ENCODE measurements at regions not wholly inside any gene's neighbourhood (a gene's known extent, or its start where the extent isn't known, plus 50 kb on each side); places are given as distances from the start of the nearest gene placed in this dataset.

- Mint-ChIP-seq H3K4me1 (no peaks in the 10 kb centered on the region), H3K4me3 (no peak overlapping the region), H3K36me3 (ENCODE audit: low read depth) (no peaks in the 10 kb centered on the region), H3K27ac (no peak overlapping the region), H3K27me3 (peaks cover 8% of the 10 kb centered on the region)
- no peak for ATAC-seq
- no peak for DNase-seq
- H3K9me3 ChIP-seq (ENCODE audit: control insufficient read depth, low read length, poor library complexity, severe bottlenecking) = no peaks in the 10 kb centered on the region
Measured at GRCh38 chr2:226625946-226626345, 173.7 kb downstream of the IRS1 start.

- no peak for ATAC-seq
- H3K9me3 ChIP-seq (ENCODE audit: control insufficient read depth, low read length, poor library complexity, severe bottlenecking) = no peaks in the 10 kb centered on the region
- Mint-ChIP-seq H3K36me3 (ENCODE audit: low read depth) (no peaks in the 10 kb centered on the region), H3K27me3 (peaks cover 6% of the 10 kb centered on the region), H3K4me1 (no peaks in the 10 kb centered on the region), H3K4me3 (no peak overlapping the region), H3K27ac (no peak overlapping the region)
- DNase-seq = no peak
Measured at GRCh38 chr2:226623587-226624368, 175.8 kb downstream of the IRS1 start.

- no peak overlapping the region for H3K4me3 Mint-ChIP-seq
- no peak overlapping the region for H3K27ac Mint-ChIP-seq
- H3K4me1 Mint-ChIP-seq = no peaks in the 10 kb centered on the region
- no peak for DNase-seq
- peaks cover 2% of the 10 kb centered on the region for H3K36me3 Mint-ChIP-seq (ENCODE audit: low read depth)
- H3K9me3 ChIP-seq (ENCODE audit: control insufficient read depth, low read length, poor library complexity, severe bottlenecking) = no peaks in the 10 kb centered on the region
- no peak for ATAC-seq
- H3K27me3 Mint-ChIP-seq = peaks cover 12% of the 10 kb centered on the region
Measured at GRCh38 chr2:226622484-226622883, 177.1 kb downstream of the IRS1 start.

- no peak for DNase-seq
- peaks cover 12% of the 10 kb centered on the region for H3K27me3 Mint-ChIP-seq
- ATAC-seq = no peak
- no peak overlapping the region for H3K4me3 Mint-ChIP-seq
- H3K4me1 Mint-ChIP-seq = no peaks in the 10 kb centered on the region
- H3K9me3 ChIP-seq (ENCODE audit: control insufficient read depth, low read length, poor library complexity, severe bottlenecking) = no peaks in the 10 kb centered on the region
- H3K27ac Mint-ChIP-seq = no peak overlapping the region
- peaks cover 2% of the 10 kb centered on the region for H3K36me3 Mint-ChIP-seq (ENCODE audit: low read depth)
Measured at GRCh38 chr2:226620176-226620575, 179.4 kb downstream of the IRS1 start.

GRCh38 chr2:226619707-226620106, 179.9 kb downstream of the IRS1 start:
- no peaks in the 10 kb centered on the region for H3K9me3 ChIP-seq (ENCODE audit: control insufficient read depth, low read length, poor library complexity, severe bottlenecking)
- peaks cover 2% of the 10 kb centered on the region for H3K36me3 Mint-ChIP-seq (ENCODE audit: low read depth)
- H3K4me3 Mint-ChIP-seq = no peak overlapping the region
- H3K27ac Mint-ChIP-seq = no peak overlapping the region
- H3K27me3 Mint-ChIP-seq = peaks cover 12% of the 10 kb centered on the region
- DNase-seq (no peak), ATAC-seq (no peak)
- H3K4me1 Mint-ChIP-seq = no peaks in the 10 kb centered on the region

GRCh38 chr2:226618875-226619605, 180.6 kb downstream of the IRS1 start:
- ATAC-seq (no peak), DNase-seq (no peak)
- Mint-ChIP-seq H3K27ac (no peak overlapping the region), H3K36me3 (ENCODE audit: low read depth) (peaks cover 2% of the 10 kb centered on the region), H3K27me3 (peaks cover 12% of the 10 kb centered on the region), H3K4me3 (no peak overlapping the region), H3K4me1 (no peaks in the 10 kb centered on the region)
- no peaks in the 10 kb centered on the region for H3K9me3 ChIP-seq (ENCODE audit: control insufficient read depth, low read length, poor library complexity, severe bottlenecking)

- ATAC-seq = no peak
- Mint-ChIP-seq H3K4me1 (no peaks in the 10 kb centered on the region), H3K27ac (no peak overlapping the region), H3K4me3 (no peak overlapping the region), H3K27me3 (peaks cover 12% of the 10 kb centered on the region), H3K36me3 (ENCODE audit: low read depth) (peaks cover 2% of the 10 kb centered on the region)
- no peaks in the 10 kb centered on the region for H3K9me3 ChIP-seq (ENCODE audit: control insufficient read depth, low read length, poor library complexity, severe bottlenecking)
- DNase-seq = no peak
Measured at GRCh38 chr2:226618544-226618874, 181.1 kb downstream of the IRS1 start.

GRCh38 chr2:226615891-226616290, 183.7 kb downstream of the IRS1 start:
- H3K27me3 Mint-ChIP-seq = peaks cover 18% of the 10 kb centered on the region
- ATAC-seq (no peak), DNase-seq (no peak)
- H3K9me3 ChIP-seq (ENCODE audit: control insufficient read depth, low read length, poor library complexity, severe bottlenecking) = no peaks in the 10 kb centered on the region
- no peak overlapping the region for H3K4me3 Mint-ChIP-seq
- no peak overlapping the region for H3K27ac Mint-ChIP-seq
- H3K4me1 Mint-ChIP-seq = no peaks in the 10 kb centered on the region
- peaks cover 4% of the 10 kb centered on the region for H3K36me3 Mint-ChIP-seq (ENCODE audit: low read depth)

GRCh38 chr2:226611944-226612318, 187.7 kb downstream of the IRS1 start:
- Mint-ChIP-seq H3K4me1 (peaks cover 12% of the 10 kb centered on the region), H3K27me3 (peaks cover 6% of the 10 kb centered on the region), H3K27ac (no peak overlapping the region), H3K4me3 (no peak overlapping the region), H3K36me3 (ENCODE audit: low read depth) (peaks cover 2% of the 10 kb centered on the region)
- DNase-seq = no peak
- H3K9me3 ChIP-seq (ENCODE audit: control insufficient read depth, low read length, poor library complexity, severe bottlenecking) = no peaks in the 10 kb centered on the region
- ATAC-seq = no peak

- Mint-ChIP-seq H3K36me3 (ENCODE audit: low read depth) (peaks cover 2% of the 10 kb centered on the region), H3K4me1 (peaks cover 12% of the 10 kb centered on the region), H3K27ac (no peak overlapping the region), H3K27me3 (peaks cover 6% of the 10 kb centered on the region), H3K4me3 (no peak overlapping the region)
- H3K9me3 ChIP-seq (ENCODE audit: control insufficient read depth, low read length, poor library complexity, severe bottlenecking) = no peaks in the 10 kb centered on the region
- no peak for ATAC-seq
- no peak for DNase-seq
Measured at GRCh38 chr2:226611196-226611943, 188.2 kb downstream of the IRS1 start.

GRCh38 chr2:226609366-226609765, 190.3 kb downstream of the IRS1 start:
- Mint-ChIP-seq H3K36me3 (ENCODE audit: low read depth) (peaks cover 2% of the 10 kb centered on the region), H3K4me1 (peaks cover 12% of the 10 kb centered on the region), H3K4me3 (no peak overlapping the region), H3K27me3 (peaks cover 17% of the 10 kb centered on the region), H3K27ac (no peak overlapping the region)
- ATAC-seq (no peak), DNase-seq (no peak)
- H3K9me3 ChIP-seq (ENCODE audit: control insufficient read depth, low read length, poor library complexity, severe bottlenecking) = no peaks in the 10 kb centered on the region

GRCh38 chr2:226608451-226608850, 191.2 kb downstream of the IRS1 start:
- Mint-ChIP-seq H3K4me1 (peaks cover 12% of the 10 kb centered on the region), H3K27ac (no peak overlapping the region), H3K36me3 (ENCODE audit: low read depth) (peaks cover 2% of the 10 kb centered on the region), H3K4me3 (no peak overlapping the region), H3K27me3 (peaks cover 20% of the 10 kb centered on the region)
- no peaks in the 10 kb centered on the region for H3K9me3 ChIP-seq (ENCODE audit: control insufficient read depth, low read length, poor library complexity, severe bottlenecking)
- DNase-seq (no peak), ATAC-seq (no peak)

GRCh38 chr2:226607379-226607778, 192.2 kb downstream of the IRS1 start:
- DNase-seq = no peak
- H3K4me3 Mint-ChIP-seq = no peak overlapping the region
- no peak for ATAC-seq
- H3K4me1 Mint-ChIP-seq = peaks cover 12% of the 10 kb centered on the region
- no peaks in the 10 kb centered on the region for H3K9me3 ChIP-seq (ENCODE audit: control insufficient read depth, low read length, poor library complexity, severe bottlenecking)
- H3K27me3 Mint-ChIP-seq = peaks cover 20% of the 10 kb centered on the region
- no peak overlapping the region for H3K27ac Mint-ChIP-seq
- no peaks in the 10 kb centered on the region for H3K36me3 Mint-ChIP-seq (ENCODE audit: low read depth)
